ENCODE measurements at regions not wholly inside any gene's neighbourhood (a gene's known extent, or its start where the extent isn't known, plus 50 kb on each side); places are given as distances from the start of the nearest gene placed in this dataset.

DNA sequence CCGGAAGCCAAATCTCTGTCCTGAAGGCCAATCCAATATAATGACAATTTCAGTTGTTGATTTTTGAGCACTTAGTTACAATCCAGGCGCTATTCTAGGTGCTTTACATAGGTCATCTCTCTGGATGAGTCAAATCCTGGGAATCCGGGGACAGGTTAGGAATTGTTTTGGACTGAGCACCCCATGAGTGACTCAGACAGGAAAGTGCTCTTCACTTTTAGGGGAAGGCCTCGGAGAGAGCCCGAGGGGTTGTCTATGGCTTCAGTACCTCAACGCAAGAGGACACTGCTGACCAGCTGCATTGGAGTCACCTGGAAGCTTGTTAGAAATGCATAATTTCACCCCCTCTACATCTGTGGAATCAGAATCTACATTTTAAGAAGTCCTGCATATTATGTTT, 108.8 kb downstream of the IRX5 start:
- Mint-ChIP-seq H3K4me1 (no peaks in the 10 kb centered on the region), H3K36me3 (ENCODE audit: low read depth) (no peaks in the 10 kb centered on the region), H3K27me3 (ENCODE audit: insufficient read depth, low read depth, poor library complexity) (peaks cover 6% of the 10 kb centered on the region), H3K27ac (no peak overlapping the region), H3K4me3 (no peak overlapping the region), H3K9me3 (no peaks in the 10 kb centered on the region)
- Histone ChIP-seq H3K4me2 (no peak overlapping the region), H2AFZ (no peak overlapping the region), H3K4me1 (ENCODE audit: insufficient read depth) (no peaks in the 10 kb centered on the region), H3K4me3 (no peak overlapping the region), H4K20me1 (replicated peaks; ENCODE audit: insufficient read depth) (no peaks in the 10 kb centered on the region), H3K36me3 (ENCODE audit: insufficient read depth) (no peaks in the 10 kb centered on the region), H3F3A (replicated peaks; ENCODE audit: low read depth) (no peaks in the 10 kb centered on the region), H3K27me3 (ENCODE audit: insufficient read depth) (no peaks in the 10 kb centered on the region), H3K27ac (ENCODE audit: low read depth) (no peak overlapping the region), H3K9me2 (ENCODE audit: insufficient read depth) (no peaks in the 10 kb centered on the region), H3K79me2 (replicated peaks; ENCODE audit: insufficient read depth) (no peaks in the 10 kb centered on the region)
- ATAC-seq (no peak), DNase-seq (ENCODE audit: low spot score) (no peak)
- TF ChIP-seq STAT1 (IDR thresholded peaks at IDR 0.05; ENCODE audit: unreplicated experiment) (no peak), POLR2AphosphoS5 (IDR thresholded peaks at IDR 0.05; ENCODE audit: low read depth) (no peak)

- DNase-seq (ENCODE audit: low spot score), result no peak
- Histone ChIP-seq H3F3A (replicated peaks; ENCODE audit: low read depth) (no peaks in the 10 kb centered on the region), H3K79me2 (replicated peaks; ENCODE audit: insufficient read depth) (no peaks in the 10 kb centered on the region), H3K4me3 (no peak overlapping the region), H3K4me2 (no peak overlapping the region), H4K20me1 (replicated peaks; ENCODE audit: insufficient read depth) (no peaks in the 10 kb centered on the region), H3K4me1 (ENCODE audit: insufficient read depth) (no peaks in the 10 kb centered on the region), H3K27ac (ENCODE audit: low read depth) (no peak overlapping the region), H3K9me2 (ENCODE audit: insufficient read depth) (no peaks in the 10 kb centered on the region), H2AFZ (no peak overlapping the region), H3K36me3 (ENCODE audit: insufficient read depth) (no peaks in the 10 kb centered on the region), H3K27me3 (ENCODE audit: insufficient read depth) (no peaks in the 10 kb centered on the region)
- Mint-ChIP-seq H3K27me3 (ENCODE audit: insufficient read depth, low read depth, poor library complexity) (peaks cover 6% of the 10 kb centered on the region), H3K36me3 (ENCODE audit: low read depth) (no peaks in the 10 kb centered on the region), H3K9me3 (no peaks in the 10 kb centered on the region), H3K4me1 (no peaks in the 10 kb centered on the region), H3K27ac (no peak overlapping the region), H3K4me3 (no peak overlapping the region)
- ATAC-seq, result no peak
- no peak for TF ChIP-seq STAT1 (IDR thresholded peaks at IDR 0.05; ENCODE audit: unreplicated experiment)
- TF ChIP-seq, protein P1, sequence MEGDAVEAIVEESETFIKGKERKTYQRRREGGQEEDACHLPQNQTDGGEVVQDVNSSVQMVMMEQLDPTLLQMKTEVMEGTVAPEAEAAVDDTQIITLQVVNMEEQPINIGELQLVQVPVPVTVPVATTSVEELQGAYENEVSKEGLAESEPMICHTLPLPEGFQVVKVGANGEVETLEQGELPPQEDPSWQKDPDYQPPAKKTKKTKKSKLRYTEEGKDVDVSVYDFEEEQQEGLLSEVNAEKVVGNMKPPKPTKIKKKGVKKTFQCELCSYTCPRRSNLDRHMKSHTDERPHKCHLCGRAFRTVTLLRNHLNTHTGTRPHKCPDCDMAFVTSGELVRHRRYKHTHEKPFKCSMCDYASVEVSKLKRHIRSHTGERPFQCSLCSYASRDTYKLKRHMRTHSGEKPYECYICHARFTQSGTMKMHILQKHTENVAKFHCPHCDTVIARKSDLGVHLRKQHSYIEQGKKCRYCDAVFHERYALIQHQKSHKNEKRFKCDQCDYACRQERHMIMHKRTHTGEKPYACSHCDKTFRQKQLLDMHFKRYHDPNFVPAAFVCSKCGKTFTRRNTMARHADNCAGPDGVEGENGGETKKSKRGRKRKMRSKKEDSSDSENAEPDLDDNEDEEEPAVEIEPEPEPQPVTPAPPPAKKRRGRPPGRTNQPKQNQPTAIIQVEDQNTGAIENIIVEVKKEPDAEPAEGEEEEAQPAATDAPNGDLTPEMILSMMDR (conservative IDR thresholded peaks at IDR 0.05; ENCODE audit: low read depth in 2 of 2), result no peak
- TF ChIP-seq, protein P2, sequence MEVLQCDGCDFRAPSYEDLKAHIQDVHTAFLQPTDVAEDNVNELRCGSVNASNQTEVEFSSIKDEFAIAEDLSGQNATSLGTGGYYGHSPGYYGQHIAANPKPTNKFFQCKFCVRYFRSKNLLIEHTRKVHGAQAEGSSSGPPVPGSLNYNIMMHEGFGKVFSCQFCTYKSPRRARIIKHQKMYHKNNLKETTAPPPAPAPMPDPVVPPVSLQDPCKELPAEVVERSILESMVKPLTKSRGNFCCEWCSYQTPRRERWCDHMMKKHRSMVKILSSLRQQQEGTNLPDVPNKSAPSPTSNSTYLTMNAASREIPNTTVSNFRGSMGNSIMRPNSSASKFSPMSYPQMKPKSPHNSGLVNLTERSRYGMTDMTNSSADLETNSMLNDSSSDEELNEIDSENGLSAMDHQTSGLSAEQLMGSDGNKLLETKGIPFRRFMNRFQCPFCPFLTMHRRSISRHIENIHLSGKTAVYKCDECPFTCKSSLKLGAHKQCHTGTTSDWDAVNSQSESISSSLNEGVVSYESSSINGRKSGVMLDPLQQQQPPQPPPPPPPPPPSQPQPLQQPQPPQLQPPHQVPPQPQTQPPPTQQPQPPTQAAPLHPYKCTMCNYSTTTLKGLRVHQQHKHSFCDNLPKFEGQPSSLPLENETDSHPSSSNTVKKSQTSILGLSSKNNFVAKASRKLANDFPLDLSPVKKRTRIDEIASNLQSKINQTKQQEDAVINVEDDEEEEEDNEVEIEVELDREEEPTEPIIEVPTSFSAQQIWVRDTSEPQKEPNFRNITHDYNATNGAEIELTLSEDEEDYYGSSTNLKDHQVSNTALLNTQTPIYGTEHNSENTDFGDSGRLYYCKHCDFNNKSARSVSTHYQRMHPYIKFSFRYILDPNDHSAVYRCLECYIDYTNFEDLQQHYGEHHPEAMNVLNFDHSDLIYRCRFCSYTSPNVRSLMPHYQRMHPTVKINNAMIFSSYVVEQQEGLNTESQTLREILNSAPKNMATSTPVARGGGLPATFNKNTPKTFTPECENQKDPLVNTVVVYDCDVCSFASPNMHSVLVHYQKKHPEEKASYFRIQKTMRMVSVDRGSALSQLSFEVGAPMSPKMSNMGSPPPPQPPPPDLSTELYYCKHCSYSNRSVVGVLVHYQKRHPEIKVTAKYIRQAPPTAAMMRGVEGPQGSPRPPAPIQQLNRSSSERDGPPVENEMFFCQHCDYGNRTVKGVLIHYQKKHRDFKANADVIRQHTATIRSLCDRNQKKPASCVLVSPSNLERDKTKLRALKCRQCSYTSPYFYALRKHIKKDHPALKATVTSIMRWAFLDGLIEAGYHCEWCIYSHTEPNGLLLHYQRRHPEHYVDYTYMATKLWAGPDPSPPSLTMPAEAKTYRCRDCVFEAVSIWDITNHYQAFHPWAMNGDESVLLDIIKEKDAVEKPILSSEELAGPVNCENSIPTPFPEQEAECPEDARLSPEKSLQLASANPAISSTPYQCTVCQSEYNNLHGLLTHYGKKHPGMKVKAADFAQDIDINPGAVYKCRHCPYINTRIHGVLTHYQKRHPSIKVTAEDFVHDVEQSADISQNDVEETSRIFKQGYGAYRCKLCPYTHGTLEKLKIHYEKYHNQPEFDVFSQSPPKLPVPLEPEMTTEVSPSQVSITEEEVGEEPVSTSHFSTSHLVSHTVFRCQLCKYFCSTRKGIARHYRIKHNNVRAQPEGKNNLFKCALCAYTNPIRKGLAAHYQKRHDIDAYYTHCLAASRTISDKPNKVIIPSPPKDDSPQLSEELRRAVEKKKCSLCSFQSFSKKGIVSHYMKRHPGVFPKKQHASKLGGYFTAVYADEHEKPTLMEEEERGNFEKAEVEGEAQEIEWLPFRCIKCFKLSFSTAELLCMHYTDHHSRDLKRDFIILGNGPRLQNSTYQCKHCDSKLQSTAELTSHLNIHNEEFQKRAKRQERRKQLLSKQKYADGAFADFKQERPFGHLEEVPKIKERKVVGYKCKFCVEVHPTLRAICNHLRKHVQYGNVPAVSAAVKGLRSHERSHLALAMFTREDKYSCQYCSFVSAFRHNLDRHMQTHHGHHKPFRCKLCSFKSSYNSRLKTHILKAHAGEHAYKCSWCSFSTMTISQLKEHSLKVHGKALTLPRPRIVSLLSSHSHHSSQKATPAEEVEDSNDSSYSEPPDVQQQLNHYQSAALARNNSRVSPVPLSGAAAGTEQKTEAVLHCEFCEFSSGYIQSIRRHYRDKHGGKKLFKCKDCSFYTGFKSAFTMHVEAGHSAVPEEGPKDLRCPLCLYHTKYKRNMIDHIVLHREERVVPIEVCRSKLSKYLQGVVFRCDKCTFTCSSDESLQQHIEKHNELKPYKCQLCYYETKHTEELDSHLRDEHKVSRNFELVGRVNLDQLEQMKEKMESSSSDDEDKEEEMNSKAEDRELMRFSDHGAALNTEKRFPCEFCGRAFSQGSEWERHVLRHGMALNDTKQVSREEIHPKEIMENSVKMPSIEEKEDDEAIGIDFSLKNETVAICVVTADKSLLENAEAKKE (CRISPR knock-in tag; IDR thresholded peaks at IDR 0.05), result no peak
- TF ChIP-seq POLR2AphosphoS5 (IDR thresholded peaks at IDR 0.05; ENCODE audit: low read depth), result no peak
- no peak for TF ChIP-seq REST (IDR thresholded peaks at IDR 0.05; ENCODE audit: unreplicated experiment)
- no peak for TF ChIP-seq JUNB (IDR thresholded peaks at IDR 0.05; ENCODE audit: unreplicated experiment)
- TF ChIP-seq EZH2phosphoT487 (IDR thresholded peaks at IDR 0.05; ENCODE audit: unreplicated experiment), result no peak
- no peak for TF ChIP-seq EZH2 (IDR thresholded peaks at IDR 0.05; ENCODE audit: low read depth, unreplicated experiment)
- TF ChIP-seq ZNF331 (CRISPR knock-in tag; IDR thresholded peaks at IDR 0.05; ENCODE audit: low read depth), result no peak
- no peak for TF ChIP-seq ZNF114 (CRISPR knock-in tag; IDR thresholded peaks at IDR 0.05)
- no peak for TF ChIP-seq CREB1 (CRISPR knock-in tag; IDR thresholded peaks at IDR 0.05; ENCODE audit: low read depth)
- TF ChIP-seq NANOG (IDR thresholded peaks at IDR 0.05; ENCODE audit: borderline replicate concordance), result no peak
Observed at GRCh38 chr16:55039931-55040330, 109.3 kb downstream of the IRX5 start.
